Fibroblast of lung (primary cell): ENCODE measurements at regions not wholly inside any gene's neighbourhood (a gene's known extent, or its start where the extent isn't known, plus 50 kb on each side); places are given as distances from the start of the nearest gene placed in this dataset.

ENCODE experiments used
- CTCF ChIP-seq, 2 donors: IDR thresholded peaks in 1 of 2; conservative IDR thresholded peaks in 1 of 2; 1 replicate in 1 of 2; 2 replicates in 1 of 2; pipeline ENCODE4 v1.5.1; 2011 to 2012; ENCODE audit warnings: low read length in 2 of 2, control low read depth in 1 of 2, inconsistent platforms in 1 of 2, low read depth in 1 of 2, mild to moderate bottlenecking in 1 of 2
- EZH2 ChIP-seq: IDR thresholded peaks from 2 replicates; pipeline ENCODE4 v1.5.1; 2012; ENCODE audit warnings: low read length, control low read depth, mild to moderate bottlenecking; ENCODE audit errors: missing control alignments

- no peak for TF ChIP-seq EZH2
- TF ChIP-seq CTCF (conservative IDR thresholded peaks at IDR 0.05 in 1 of 2, IDR thresholded peaks at IDR 0.05 in 1 of 2; ENCODE audit: low read depth in 1 of 2, low read length in 2 of 2), result no peak
Observed at GRCh38 chr7:132636581-132636980, 60.3 kb upstream of the PLXNA4 start.
